NB4 (cell line): ENCODE measurements at regions not wholly inside any gene's neighbourhood (a gene's known extent, or its start where the extent isn't known, plus 50 kb on each side); places are given as distances from the start of the nearest gene placed in this dataset.

ENCODE experiments used
- POLR2A ChIP-seq: IDR thresholded peaks from 2 replicates; pipeline ENCODE4 v1.6.1; 2011; ENCODE audit warnings: mild to moderate bottlenecking; ENCODE audit not compliant: insufficient read length; ENCODE audit errors: extremely low read depth
- TF ChIP-seq, protein P1 (sequence below): IDR thresholded peaks from one replicate; pipeline ENCODE4 v1.5.1; 2012; ENCODE audit warnings: low read depth, low read length
- TF ChIP-seq, protein P2 (sequence below): IDR thresholded peaks from 2 replicates; pipeline ENCODE4 v1.6.1; 2011; ENCODE audit warnings: low read depth, low read length

DNA sequence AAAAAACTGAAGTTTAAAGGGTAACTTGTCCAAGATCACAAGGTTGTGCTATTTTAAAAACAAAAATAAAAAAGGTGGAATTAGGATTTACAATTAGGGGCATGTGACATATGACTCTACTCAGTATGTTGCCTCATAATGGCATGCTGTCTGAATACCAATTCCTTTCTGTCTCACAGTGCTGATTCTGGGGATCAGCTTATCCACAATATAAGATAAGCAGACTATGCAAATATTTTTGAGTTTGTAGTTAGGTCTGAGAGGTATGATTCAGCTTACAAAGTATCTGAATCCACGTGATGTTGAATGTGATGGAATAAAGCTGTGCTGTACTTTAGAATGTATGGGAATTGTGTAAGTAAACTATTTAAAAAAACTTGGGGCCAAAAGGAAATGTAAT is 216.6 kb downstream of the HHIPL2 start:
- TF ChIP-seq, protein P1, sequence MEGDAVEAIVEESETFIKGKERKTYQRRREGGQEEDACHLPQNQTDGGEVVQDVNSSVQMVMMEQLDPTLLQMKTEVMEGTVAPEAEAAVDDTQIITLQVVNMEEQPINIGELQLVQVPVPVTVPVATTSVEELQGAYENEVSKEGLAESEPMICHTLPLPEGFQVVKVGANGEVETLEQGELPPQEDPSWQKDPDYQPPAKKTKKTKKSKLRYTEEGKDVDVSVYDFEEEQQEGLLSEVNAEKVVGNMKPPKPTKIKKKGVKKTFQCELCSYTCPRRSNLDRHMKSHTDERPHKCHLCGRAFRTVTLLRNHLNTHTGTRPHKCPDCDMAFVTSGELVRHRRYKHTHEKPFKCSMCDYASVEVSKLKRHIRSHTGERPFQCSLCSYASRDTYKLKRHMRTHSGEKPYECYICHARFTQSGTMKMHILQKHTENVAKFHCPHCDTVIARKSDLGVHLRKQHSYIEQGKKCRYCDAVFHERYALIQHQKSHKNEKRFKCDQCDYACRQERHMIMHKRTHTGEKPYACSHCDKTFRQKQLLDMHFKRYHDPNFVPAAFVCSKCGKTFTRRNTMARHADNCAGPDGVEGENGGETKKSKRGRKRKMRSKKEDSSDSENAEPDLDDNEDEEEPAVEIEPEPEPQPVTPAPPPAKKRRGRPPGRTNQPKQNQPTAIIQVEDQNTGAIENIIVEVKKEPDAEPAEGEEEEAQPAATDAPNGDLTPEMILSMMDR: no peak
- TF ChIP-seq POLR2A: no peak
- TF ChIP-seq, protein P2, sequence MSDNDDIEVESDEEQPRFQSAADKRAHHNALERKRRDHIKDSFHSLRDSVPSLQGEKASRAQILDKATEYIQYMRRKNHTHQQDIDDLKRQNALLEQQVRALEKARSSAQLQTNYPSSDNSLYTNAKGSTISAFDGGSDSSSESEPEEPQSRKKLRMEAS: no peak
